ENCODE measurements at regions not wholly inside any gene's neighbourhood (a gene's known extent, or its start where the extent isn't known, plus 50 kb on each side); places are given as distances from the start of the nearest gene placed in this dataset.

GRCh38 chr5:15103130-15103529 lies 231.6 kb upstream of the ANKH start:
- TF ChIP-seq CTCF (IDR thresholded peaks at IDR 0.05) (no peak), POLR2A (IDR thresholded peaks at IDR 0.05) (no peak)
